IMR-90 (cell line): ENCODE measurements at regions not wholly inside any gene's neighbourhood (a gene's known extent, or its start where the extent isn't known, plus 50 kb on each side); places are given as distances from the start of the nearest gene placed in this dataset.

Experiments
- ATAC-seq: fragments of 200-7000 bp; cut with Tn5 transposase; 2 replicates; pipeline ENCODE4 v1.9.1; 2020; ENCODE audit warnings: low read depth, mild to moderate bottlenecking, moderate library complexity
- BruUV-seq: library from RNA; stranded (reverse); fragments of 400-500 nt; replicated peaks from 2 replicates; lab custom pipeline; 2021; lab: Mats Ljungman, UMichigan
- CTCF ChIA-PET: fragments of 300-600 bp; formaldehyde crosslinking; extraction: SDS; loops from one replicate; lab custom pipeline; 2021; ENCODE audit warnings: antibody characterized with exemption; lab: Yijun Ruan, JAX
- POLR2A ChIA-PET: fragments of 300-600 bp; sonication (Branson Sonifier 250); formaldehyde crosslinking; loops from one replicate; lab custom pipeline; 2022; ENCODE audit warnings: antibody characterized with exemption; ENCODE audit not compliant: unreplicated experiment; lab: Charles Lee
- DNase-seq: peaks from one replicate; pipeline ENCODE4 v3.0.0; 2013
- H2AFZ ChIP-seq: replicated peaks from 2 replicates; pipeline ENCODE3; 2013; ENCODE audit warnings: low read length, mild to moderate bottlenecking; ENCODE audit not compliant: poor library complexity
- H2AK5ac ChIP-seq: 2 replicates; pipeline ENCODE4 v1.6.1; 2013; ENCODE audit warnings: low read depth, low read length, inconsistent platforms
- H2AK9ac ChIP-seq: replicated peaks from 2 replicates; pipeline ENCODE3; 2013; ENCODE audit warnings: mild to moderate bottlenecking, low read depth, low read length, moderate library complexity; ENCODE audit not compliant: poor library complexity
- H2BK120ac ChIP-seq: 2 replicates; pipeline ENCODE4 v1.6.1; 2013; ENCODE audit warnings: low read depth, low read length, inconsistent platforms
- H2BK15ac ChIP-seq: 3 replicates; pipeline ENCODE4 v1.6.1; 2013; ENCODE audit warnings: low read depth, low read length, inconsistent platforms
- H2BK20ac ChIP-seq: 2 replicates; pipeline ENCODE4 v1.6.1; 2013; ENCODE audit warnings: low read depth, mild to moderate bottlenecking, inconsistent platforms, low read length, moderate library complexity
- H2BK5ac ChIP-seq: 2 replicates; pipeline ENCODE4 v1.6.1; 2013; ENCODE audit warnings: mild to moderate bottlenecking, low read depth, low read length, inconsistent platforms; ENCODE audit not compliant: poor library complexity, severe bottlenecking
- H3K14ac ChIP-seq: replicated peaks from 2 replicates; pipeline ENCODE4 v1.6.1; 2013; ENCODE audit warnings: low read depth, low read length, inconsistent platforms
- H3K18ac ChIP-seq: 2 replicates; pipeline ENCODE4 v1.6.1; 2013; ENCODE audit warnings: low read depth, low read length, control low read depth
- H3K23ac ChIP-seq: 2 replicates; pipeline ENCODE4 v1.6.1; 2013; ENCODE audit warnings: low read depth, low read length, inconsistent platforms
- H3K27ac ChIP-seq: 2 replicates; pipeline ENCODE4 v1.5.1; 2013; ENCODE audit warnings: mild to moderate bottlenecking, control low read depth, low read length; ENCODE audit not compliant: insufficient read depth
- H3K27me3 ChIP-seq: 2 replicates; pipeline ENCODE4 v1.6.1; 2013; ENCODE audit warnings: low read length; ENCODE audit not compliant: control insufficient read depth, insufficient read depth
- H3K36me3 ChIP-seq: 2 replicates; pipeline ENCODE4 v1.6.1; 2013; ENCODE audit warnings: low read length, mixed read lengths; ENCODE audit not compliant: control insufficient read depth, insufficient read depth
- H3K4ac ChIP-seq: 2 replicates; pipeline ENCODE4 v1.6.1; 2013; ENCODE audit warnings: low read depth, low read length, inconsistent platforms
- H3K4me1 ChIP-seq: 2 replicates; pipeline ENCODE4 v1.6.1; 2013; ENCODE audit warnings: low read length, mixed read lengths; ENCODE audit not compliant: control insufficient read depth, insufficient read depth
- H3K4me2 ChIP-seq: 2 replicates; pipeline ENCODE4 v1.6.1; 2013; ENCODE audit warnings: low read depth, mild to moderate bottlenecking, control low read depth, low read length, moderate library complexity
- H3K4me3 ChIP-seq: 2 replicates; pipeline ENCODE4 v1.5.1; 2013; ENCODE audit warnings: low read depth, mild to moderate bottlenecking, control low read depth, low read length, moderate library complexity; ENCODE audit not compliant: insufficient read depth
- H3K56ac ChIP-seq: 2 replicates; pipeline ENCODE4 v1.6.1; 2013; ENCODE audit warnings: low read length, inconsistent platforms; ENCODE audit not compliant: insufficient read depth; ENCODE audit errors: extremely low read depth
- H3K79me1 ChIP-seq, 2 experiments: 2 replicates each; pipeline ENCODE4 v1.6.1; 2013; ENCODE audit warnings: low read length in 2 of 2, inconsistent platforms in 1 of 2, low read depth in 1 of 2
- H3K9ac ChIP-seq: 2 replicates; pipeline ENCODE4 v1.6.1; 2013; ENCODE audit warnings: low read depth, low read length, control low read depth
- H3K9me1 ChIP-seq: 2 replicates; pipeline ENCODE4 v1.6.1; 2013; ENCODE audit warnings: low read length, inconsistent platforms; ENCODE audit not compliant: insufficient read depth
- H3K9me3 ChIP-seq: 2 replicates; pipeline ENCODE4 v1.6.1; 2013; ENCODE audit warnings: low read length; ENCODE audit not compliant: control insufficient read depth, insufficient read depth
- H4K20me1 ChIP-seq: 2 replicates; pipeline ENCODE4 v1.6.1; 2013; ENCODE audit warnings: low read length, inconsistent platforms; ENCODE audit not compliant: insufficient read depth
- H4K5ac ChIP-seq: 2 replicates; pipeline ENCODE4 v1.6.1; 2013; ENCODE audit warnings: mild to moderate bottlenecking, low read depth, low read length, control low read depth
- H4K8ac ChIP-seq, 2 experiments: 2 replicates each; pipeline ENCODE4 v1.6.1; 2013; ENCODE audit warnings: low read depth in 2 of 2, low read length in 2 of 2, control low read depth in 1 of 2, inconsistent platforms in 1 of 2
- H4K91ac ChIP-seq: 2 replicates; pipeline ENCODE4 v1.6.1; 2013; ENCODE audit warnings: low read depth, low read length, inconsistent platforms; ENCODE audit not compliant: insufficient read depth
- BHLHE40 ChIP-seq: fragments of 150-350 bp; IDR thresholded peaks from 2 replicates; pipeline ENCODE4 v1.6.1; 2016; ENCODE audit warnings: mild to moderate bottlenecking, low read depth, low read length
- CEBPB ChIP-seq: IDR thresholded peaks from 2 replicates; pipeline ENCODE4 v1.6.1; 2012; ENCODE audit warnings: low read depth, low read length, improper control_type of control experiment
- CHD1 ChIP-seq: IDR thresholded peaks from 2 replicates; pipeline ENCODE4 v1.6.1; 2012; ENCODE audit warnings: low read depth, low read length, improper control_type of control experiment
- FOS ChIP-seq: fragments of 150-350 bp; IDR thresholded peaks from 2 replicates; pipeline ENCODE4 v1.6.1; 2016; ENCODE audit warnings: low read depth, low read length
- MAFK ChIP-seq: IDR thresholded peaks from 2 replicates; pipeline ENCODE4 v1.6.1; 2012; ENCODE audit warnings: low read depth, low read length, improper control_type of control experiment
- MAZ ChIP-seq: IDR thresholded peaks from 2 replicates; pipeline ENCODE4 v1.6.1; 2012; ENCODE audit warnings: low read depth, mild to moderate bottlenecking, low read length, improper control_type of control experiment, moderate library complexity, borderline replicate concordance
- MXI1 ChIP-seq: IDR thresholded peaks from 2 replicates; pipeline ENCODE4 v1.6.1; 2012; ENCODE audit warnings: low read depth, mild to moderate bottlenecking, low read length, moderate library complexity, borderline replicate concordance
- NFE2L2 ChIP-seq: fragments of 150-350 bp; IDR thresholded peaks from 2 replicates; pipeline ENCODE4 v1.6.1; 2016; ENCODE audit warnings: low read depth, mild to moderate bottlenecking, low read length
- POLR2A ChIP-seq: IDR thresholded peaks from 2 replicates; pipeline ENCODE4 v1.6.1; 2012; ENCODE audit warnings: mild to moderate bottlenecking, low read depth, low read length
- RAD21 ChIP-seq: IDR thresholded peaks from 2 replicates; pipeline ENCODE4 v1.6.1; 2012; ENCODE audit warnings: low read length, improper control_type of control experiment
- RCOR1 ChIP-seq: IDR thresholded peaks from 2 replicates; pipeline ENCODE4 v1.6.1; 2012; ENCODE audit warnings: mild to moderate bottlenecking, low read length, improper control_type of control experiment; ENCODE audit not compliant: insufficient replicate concordance
- RFX5 ChIP-seq: IDR thresholded peaks from 2 replicates; pipeline ENCODE4 v1.8.0; 2012; ENCODE audit warnings: low read depth, mild to moderate bottlenecking, low read length, moderate library complexity
- SMC3 ChIP-seq: fragments of 150-350 bp; IDR thresholded peaks from 2 replicates; pipeline ENCODE4 v1.6.1; 2016; ENCODE audit warnings: low read depth, mild to moderate bottlenecking, antibody characterized with exemption, low read length, moderate library complexity
- WGBS, 2 experiments: methylation state at CpG; one replicate each; pipeline versions ENCODE4 v1.1.5 to v1.1.7; 2013; ENCODE audit warnings: missing lambda C conversion rate in 2 of 2; ENCODE audit not compliant: insufficient read length in 1 of 2; ENCODE audit errors: extremely low coverage in 2 of 2; 5-methylcytosine and 5-hydroxymethylcytosine counted together
- dilution Hi-C: fragments of 300-500 bp; cut with HindIII; formaldehyde crosslinking; loops from one replicate; pipeline ENCODE4 v1.14.3; 2018; ENCODE audit warnings: low sequenced_read_pairs; ENCODE audit not compliant: unreplicated experiment
- in situ Hi-C: fragments of 300-500 bp; cut with MboI; formaldehyde crosslinking; loops from 3 replicates; pipeline ENCODE4 v1.14.3; 2019; ENCODE audit warnings: low sequenced_read_pairs, inconsistent platforms, mixed read lengths
- intact Hi-C: fragments of 100-400 bp; cut with micrococcal nuclease; formaldehyde crosslinking; loops from 2 replicates; pipeline ENCODE4 v1.10.0; 2022
- TF ChIP-seq, protein P1 (sequence below): fragments of 150-350 bp; IDR thresholded peaks from 2 replicates; pipeline ENCODE4 v1.6.1; 2016; ENCODE audit warnings: low read depth, mild to moderate bottlenecking, low read length, moderate library complexity, borderline replicate concordance
- TF ChIP-seq, protein P2 (sequence below): fragments of 150-350 bp; IDR thresholded peaks from 2 replicates; pipeline ENCODE4 v1.6.1; 2017; ENCODE audit warnings: mild to moderate bottlenecking, antibody characterized with exemption, low read length, low read depth
- TF ChIP-seq, protein P3 (sequence below): conservative IDR thresholded peaks from 2 replicates; pipeline ENCODE4 v1.5.1; 2012; ENCODE audit warnings: mild to moderate bottlenecking, low read depth, low read length, improper control_type of control experiment

DNA sequence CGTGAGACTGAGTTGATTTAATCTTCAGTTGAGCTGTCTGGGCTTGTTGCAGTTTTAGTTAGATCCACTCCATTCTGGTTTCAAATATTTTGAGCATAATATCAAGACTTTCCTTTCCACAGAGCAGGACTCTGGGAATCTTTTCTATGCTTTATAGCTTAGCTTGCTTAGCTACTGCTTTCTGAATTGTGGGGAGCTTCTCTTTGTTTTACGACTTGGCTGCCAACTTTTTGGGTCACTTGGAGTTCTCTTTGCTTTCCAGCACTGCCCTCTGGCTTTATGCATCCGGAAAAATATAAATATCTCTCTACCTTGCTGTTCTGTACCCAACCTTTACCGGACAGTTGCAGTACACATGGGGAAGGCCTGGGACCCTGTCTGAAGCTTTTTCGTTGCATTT lies 292.1 kb downstream of the STIM2 start:
- H4K91ac ChIP-seq: no peak overlapping the region
- ATAC-seq (no peak), DNase-seq (no peak)
- no peak overlapping the region for H3K56ac ChIP-seq
- no peaks in the 10 kb centered on the region for H4K20me1 ChIP-seq
- no peak overlapping the region for H3K18ac ChIP-seq
- H3K79me1 ChIP-seq: no peaks in the 10 kb centered on the region
- H2AK5ac ChIP-seq: no peak overlapping the region
- no peak overlapping the region for H2BK5ac ChIP-seq
- no peak overlapping the region for H2AK9ac ChIP-seq
- ChIA-PET CTCF (no interaction called here), POLR2A (no interaction called here)
- no peaks in the 10 kb centered on the region for H3K4me1 ChIP-seq
- H3K9me3 ChIP-seq: no peaks in the 10 kb centered on the region
- H3K27ac ChIP-seq: no peak overlapping the region
- H3K9ac ChIP-seq: no peak overlapping the region
- dilution Hi-C loops: no loop called here
- 40% methylated on average over 1 of the region's 5 CpGs; no CpG with 5 or more reads in 1 of the 2 experiments for WGBS, 2 experiments
- TF ChIP-seq NFE2L2 (no peak), MAFK (no peak), CHD1 (no peak), BHLHE40 (no peak), MXI1 (no peak), SMC3 (no peak), RFX5 (no peak), RCOR1 (no peak), POLR2A (no peak), FOS (no peak), CEBPB (no peak), RAD21 (no peak), MAZ (no peak)
- TF ChIP-seq, protein P1, sequence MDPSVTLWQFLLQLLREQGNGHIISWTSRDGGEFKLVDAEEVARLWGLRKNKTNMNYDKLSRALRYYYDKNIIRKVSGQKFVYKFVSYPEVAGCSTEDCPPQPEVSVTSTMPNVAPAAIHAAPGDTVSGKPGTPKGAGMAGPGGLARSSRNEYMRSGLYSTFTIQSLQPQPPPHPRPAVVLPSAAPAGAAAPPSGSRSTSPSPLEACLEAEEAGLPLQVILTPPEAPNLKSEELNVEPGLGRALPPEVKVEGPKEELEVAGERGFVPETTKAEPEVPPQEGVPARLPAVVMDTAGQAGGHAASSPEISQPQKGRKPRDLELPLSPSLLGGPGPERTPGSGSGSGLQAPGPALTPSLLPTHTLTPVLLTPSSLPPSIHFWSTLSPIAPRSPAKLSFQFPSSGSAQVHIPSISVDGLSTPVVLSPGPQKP: no peak
- TF ChIP-seq, protein P2, sequence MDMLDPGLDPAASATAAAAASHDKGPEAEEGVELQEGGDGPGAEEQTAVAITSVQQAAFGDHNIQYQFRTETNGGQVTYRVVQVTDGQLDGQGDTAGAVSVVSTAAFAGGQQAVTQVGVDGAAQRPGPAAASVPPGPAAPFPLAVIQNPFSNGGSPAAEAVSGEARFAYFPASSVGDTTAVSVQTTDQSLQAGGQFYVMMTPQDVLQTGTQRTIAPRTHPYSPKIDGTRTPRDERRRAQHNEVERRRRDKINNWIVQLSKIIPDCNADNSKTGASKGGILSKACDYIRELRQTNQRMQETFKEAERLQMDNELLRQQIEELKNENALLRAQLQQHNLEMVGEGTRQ: no peak
- TF ChIP-seq, protein P3, sequence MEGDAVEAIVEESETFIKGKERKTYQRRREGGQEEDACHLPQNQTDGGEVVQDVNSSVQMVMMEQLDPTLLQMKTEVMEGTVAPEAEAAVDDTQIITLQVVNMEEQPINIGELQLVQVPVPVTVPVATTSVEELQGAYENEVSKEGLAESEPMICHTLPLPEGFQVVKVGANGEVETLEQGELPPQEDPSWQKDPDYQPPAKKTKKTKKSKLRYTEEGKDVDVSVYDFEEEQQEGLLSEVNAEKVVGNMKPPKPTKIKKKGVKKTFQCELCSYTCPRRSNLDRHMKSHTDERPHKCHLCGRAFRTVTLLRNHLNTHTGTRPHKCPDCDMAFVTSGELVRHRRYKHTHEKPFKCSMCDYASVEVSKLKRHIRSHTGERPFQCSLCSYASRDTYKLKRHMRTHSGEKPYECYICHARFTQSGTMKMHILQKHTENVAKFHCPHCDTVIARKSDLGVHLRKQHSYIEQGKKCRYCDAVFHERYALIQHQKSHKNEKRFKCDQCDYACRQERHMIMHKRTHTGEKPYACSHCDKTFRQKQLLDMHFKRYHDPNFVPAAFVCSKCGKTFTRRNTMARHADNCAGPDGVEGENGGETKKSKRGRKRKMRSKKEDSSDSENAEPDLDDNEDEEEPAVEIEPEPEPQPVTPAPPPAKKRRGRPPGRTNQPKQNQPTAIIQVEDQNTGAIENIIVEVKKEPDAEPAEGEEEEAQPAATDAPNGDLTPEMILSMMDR: no peak
- no peak overlapping the region for H3K4me2 ChIP-seq
- intact Hi-C loops: no loop called here
- H2BK120ac ChIP-seq: no peak overlapping the region
- no TSS peak for BruUV-seq
- in situ Hi-C loops: no loop called here
- H4K5ac ChIP-seq: no peak overlapping the region
- no peak overlapping the region for H4K8ac ChIP-seq
- H3K4me3 ChIP-seq: no peak overlapping the region
- no peak overlapping the region for H2AFZ ChIP-seq
- H3K14ac ChIP-seq: no peak overlapping the region
- no peak overlapping the region for H2BK15ac ChIP-seq
- no peaks in the 10 kb centered on the region for H3K36me3 ChIP-seq
- no peaks in the 10 kb centered on the region for H3K9me1 ChIP-seq
- no peaks in the 10 kb centered on the region for H3K27me3 ChIP-seq
- H3K4ac ChIP-seq: no peak overlapping the region
- H3K23ac ChIP-seq: no peak overlapping the region
- no peak overlapping the region for H2BK20ac ChIP-seq
